NCI-H345 treated with DMSO at 0.1 percent for 48 hours (cell line): ENCODE measurements at regions not wholly inside any gene's neighbourhood (a gene's known extent, or its start where the extent isn't known, plus 50 kb on each side); places are given as distances from the start of the nearest gene placed in this dataset.
"Not testable (repeated sequence)": the region's sequence is repeated elsewhere in the genome, so short reads cannot be mapped to it uniquely, and the experiment has no call there.

Source experiments
- DNase-seq: peaks from one replicate; lab custom pipeline; 2025; ENCODE audit not compliant: unreplicated experiment; lab: John Stamatoyannopoulos, UW

DNA sequence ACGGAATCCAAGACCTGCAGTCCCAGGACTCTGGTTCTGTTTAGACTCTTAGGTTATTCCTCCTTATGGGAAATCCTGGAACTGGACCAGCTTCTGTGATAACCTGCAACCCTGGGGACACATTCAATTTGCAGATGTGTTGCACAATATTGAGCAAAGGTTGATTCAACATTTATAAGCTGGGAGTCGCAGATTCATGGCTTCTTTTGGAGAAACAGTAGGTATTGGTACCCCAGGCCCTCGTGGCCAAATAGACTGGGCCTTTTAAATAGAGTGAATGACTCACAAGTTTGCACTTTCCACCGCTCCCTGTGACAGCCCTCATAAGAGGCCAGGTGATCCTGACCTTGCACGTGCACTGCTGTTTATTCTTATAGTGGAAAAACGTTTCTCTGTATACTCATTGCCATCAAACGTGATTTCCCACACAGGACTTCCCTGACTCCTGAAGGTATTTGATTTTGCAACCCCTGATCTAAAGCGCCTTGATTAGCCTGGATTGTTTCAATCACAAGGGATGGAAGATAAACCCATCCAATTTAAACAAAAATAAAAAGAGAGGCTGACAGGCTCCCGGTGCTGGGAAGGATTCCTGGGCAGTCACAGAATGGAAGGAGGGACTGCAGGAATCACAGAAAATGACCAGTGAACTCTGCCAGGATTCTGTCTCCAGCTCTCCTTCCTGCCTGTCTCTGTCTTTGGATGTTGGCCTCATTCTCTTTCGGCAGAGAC is 98.0 kb downstream of the VCPKMT start:
- no peak for DNase-seq

DNA sequence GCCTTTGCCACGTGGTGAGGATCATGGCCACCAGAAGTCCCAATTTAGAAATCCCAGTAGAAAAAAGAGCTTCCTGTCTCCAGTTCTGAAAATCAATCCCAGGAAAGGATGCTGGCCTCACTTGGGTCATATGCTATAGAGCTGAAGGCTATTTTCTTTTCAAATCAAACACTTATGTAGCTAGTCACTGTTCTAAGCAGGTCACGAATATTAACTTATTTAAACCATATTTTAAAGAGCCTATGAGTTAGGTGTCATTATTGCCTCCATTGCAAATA is 97.5 kb downstream of the VCPKMT start:
- no peak for DNase-seq

DNA sequence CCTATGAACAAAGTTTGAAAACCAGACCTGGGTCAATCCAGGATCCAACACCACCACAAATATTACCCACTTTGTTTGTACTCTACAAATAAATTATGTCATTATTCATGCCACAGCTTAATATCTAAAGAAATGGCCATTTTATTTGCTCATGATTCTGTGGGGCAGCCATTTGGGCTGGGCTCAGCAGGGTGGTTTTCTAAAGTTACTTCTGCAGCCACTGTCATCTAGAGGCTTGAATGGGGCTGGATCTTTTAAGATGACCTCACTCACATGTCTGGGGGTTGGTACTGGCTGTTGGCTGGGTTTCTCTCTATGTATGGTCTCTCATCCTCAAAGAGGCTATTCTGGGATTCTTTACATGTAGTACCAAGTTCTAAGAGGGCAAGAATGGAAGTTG is 96.2 kb downstream of the VCPKMT start:
- DNase-seq, result no peak

DNA sequence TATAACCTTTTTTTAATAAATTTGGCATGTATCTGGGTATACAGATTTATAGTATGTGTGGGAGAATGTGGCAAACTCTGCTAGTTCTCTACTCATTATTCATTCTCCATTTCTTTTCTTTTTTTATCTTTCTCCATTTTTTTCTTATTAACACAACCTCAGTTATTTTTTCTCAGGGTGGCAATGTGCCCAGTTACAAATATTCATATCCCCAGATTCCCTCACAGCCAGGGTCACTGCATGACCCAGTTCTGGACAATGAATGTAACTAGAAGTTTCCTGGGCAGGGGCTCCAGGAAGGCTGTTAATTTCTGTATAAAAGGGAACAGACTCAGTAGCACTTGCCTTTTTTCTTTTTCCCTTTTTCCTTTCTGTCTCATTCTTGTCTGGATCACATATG is 95.6 kb downstream of the VCPKMT start:
- no peak for DNase-seq

DNA sequence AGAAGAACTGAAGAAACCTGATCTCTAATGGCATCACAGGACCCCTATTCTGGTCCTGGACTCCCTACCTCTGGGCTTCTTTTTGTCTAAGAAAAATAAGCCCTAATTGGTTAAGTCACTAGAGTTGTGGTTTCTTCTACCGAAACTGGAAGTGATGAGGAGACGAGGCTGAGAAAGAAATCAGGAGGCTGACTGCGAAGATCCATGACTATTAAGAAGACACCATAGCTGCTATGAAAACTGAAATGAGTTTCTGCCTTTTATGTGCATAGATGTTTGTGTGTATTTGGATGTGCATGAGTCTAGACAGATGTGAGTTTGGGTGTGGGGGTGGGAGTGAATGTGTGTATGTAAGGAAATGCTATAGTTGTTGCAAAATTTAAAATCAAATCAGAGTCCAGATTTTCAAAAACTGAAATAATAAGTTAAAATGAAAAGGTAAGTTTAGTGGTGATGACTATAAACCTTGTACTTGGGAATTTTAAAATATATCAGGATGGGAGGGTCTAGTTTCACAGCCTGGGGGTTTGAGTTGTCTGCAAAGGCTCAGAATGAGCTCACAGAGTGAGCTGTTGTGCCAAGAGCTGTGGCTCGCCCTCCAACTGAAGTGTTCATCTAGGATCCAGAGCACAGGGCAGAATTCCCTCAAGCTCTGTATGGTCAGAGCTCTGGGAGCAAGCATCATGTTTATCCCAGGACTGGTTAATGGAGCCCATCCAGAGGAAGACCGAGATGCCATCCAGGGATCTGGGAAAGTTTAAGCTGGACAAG is 94.9 kb downstream of the VCPKMT start:
- no peak for DNase-seq

DNA sequence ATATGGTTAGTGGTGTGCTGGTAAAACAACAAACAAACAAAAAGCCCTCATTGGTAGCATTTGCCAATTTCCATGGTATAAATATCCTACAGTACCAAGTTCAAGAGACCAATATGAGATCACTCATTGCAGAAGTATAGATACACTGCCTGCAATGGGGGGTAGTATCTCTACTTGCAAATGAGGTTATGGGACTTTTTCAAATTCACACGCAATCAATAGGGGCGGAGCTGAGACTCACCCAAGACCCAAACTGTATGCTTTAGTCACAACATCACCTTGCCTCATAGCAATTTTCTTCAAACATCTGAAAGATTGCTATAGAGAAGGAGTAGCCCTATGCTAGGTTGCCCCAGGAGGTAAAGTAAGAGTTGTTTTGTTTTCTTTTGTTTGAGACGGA is 93.7 kb downstream of the VCPKMT start:
- DNase-seq, result no peak

DNA sequence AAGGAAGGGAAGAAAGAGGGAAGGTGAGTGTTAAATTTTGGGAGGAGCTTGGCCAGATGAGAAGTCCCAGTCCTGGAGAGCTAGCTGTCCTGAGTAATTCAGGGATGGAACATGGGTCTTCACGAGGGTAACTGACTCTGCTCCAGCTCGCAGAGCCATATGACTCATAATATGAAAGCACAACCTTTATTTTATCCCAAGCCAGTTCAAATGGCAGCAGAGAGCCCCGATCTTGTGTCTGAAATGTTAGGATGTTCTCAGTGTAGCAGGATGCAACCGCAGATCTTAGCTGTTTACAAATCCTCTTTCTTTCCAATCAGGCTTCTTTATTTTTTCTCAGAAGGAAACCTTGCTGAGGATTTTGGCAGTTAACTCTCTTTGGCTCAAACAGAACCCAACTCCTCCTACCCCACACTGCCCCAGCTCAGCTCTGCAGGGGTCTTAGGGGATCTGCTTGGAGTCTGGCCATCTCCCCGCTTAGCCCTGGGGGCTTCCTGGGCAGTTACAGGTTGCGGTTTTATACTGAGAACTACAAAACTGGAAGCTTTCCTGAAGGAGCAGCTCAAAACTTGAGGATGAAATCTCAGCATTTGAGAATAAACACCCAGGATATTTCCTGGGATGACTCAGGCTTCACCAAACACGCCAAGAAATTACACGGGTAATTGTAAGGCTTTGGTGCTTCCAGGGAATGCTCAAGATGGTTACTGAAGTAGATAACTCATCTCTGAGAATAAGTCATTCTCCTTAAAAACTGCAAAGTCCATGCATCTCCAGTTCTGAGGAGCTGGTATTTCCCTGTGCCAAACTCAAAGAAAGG is 92.5 kb downstream of the VCPKMT start:
- no peak for DNase-seq

DNA sequence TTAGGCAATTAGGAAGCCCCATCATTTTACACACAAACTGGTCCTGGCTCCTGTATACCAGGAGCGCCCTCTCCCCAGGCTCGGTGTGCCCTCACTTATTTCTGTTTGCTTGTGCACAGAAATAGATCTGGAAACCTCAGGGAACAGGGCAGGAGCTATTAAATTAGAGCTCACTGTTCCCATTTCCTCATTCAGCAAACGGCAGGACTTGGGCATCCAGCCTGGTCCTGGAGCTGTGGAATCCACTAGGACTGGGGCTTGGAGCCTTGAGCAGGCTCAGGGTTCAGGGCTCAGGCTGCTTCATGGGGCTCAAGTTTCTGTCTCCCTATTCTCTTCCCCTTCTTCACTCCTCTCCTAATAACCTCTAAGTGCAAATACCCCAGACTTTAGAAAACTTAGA is 91.3 kb downstream of the VCPKMT start:
- DNase-seq, result no peak

DNA sequence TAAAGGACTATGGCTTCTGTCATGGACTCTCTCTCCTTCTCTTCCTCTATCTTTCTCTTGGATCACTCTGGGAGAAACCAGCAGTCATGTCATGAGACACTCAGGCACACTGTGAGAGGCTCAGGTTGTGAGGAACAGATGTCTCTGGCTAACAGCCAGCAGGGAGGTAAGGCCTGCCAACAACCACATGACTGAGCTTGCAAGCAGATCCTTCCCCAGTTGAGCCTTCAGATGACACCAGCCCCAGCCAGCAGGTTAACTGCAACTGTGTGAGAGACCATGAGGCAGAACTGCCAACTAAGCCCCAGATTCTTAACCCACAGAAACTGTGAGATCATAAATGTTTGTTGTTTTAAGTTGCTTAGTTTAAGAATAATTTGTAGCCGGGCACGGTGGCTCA is 90.6 kb downstream of the VCPKMT start:
- DNase-seq, result no peak

DNA sequence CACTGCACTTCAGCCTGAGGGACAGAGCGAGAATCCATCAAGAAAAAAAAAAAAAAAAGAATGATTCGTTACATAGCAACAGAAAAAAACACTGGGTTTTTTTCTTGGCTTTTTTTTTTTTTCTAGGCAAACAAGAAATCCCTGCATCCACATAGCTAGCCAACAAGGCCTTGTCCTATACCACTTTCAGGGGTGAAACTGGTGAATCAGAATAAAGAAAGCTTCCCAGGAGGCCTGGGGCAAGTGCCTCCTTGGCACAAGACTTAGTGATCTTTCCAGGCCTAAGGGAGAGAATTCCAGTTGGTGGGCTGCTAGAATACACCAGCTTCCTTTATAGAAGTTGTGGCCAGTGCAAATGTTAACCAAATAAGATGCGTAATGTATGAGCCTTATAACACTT is 90.0 kb downstream of the VCPKMT start:
- no peak for DNase-seq

DNA sequence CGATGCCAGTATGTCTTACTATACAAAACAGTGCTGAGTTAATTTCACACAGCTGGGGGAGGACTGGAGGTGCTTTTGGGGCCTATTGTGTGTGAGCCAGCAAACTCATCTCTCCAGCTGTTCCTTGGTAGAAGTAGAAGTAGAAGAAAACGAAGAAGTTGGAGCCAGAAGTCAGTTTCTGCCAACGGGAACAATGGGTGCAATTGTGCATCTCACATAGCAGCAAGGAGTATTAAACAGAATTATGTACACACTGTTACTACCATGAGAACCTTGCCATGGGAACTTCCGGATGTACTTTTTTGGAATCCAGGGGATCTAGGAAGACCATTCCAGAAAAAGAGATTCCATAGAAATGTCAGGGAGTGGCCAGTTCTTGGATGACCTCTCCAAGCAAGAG is 88.6 kb downstream of the VCPKMT start:
- no peak for DNase-seq

DNA sequence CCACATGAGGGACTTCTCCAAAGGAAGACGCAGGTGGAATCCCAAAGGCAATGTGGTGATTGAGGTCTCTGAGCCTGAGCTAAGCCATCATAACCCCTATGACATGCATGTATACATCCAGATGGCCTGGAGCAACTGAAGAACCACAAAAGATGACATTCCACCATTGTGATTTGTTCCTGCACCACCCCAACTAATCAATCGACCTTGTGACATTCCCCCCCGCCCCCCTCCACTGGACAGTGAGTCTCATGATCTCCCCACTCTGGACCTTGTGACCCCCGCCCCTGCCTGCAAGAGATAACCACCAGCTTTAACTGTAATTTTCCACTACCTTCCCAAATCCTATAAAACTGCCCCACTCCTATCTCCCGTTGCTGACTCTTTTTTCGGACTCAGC is 87.9 kb downstream of the VCPKMT start:
- no peak for DNase-seq

DNA sequence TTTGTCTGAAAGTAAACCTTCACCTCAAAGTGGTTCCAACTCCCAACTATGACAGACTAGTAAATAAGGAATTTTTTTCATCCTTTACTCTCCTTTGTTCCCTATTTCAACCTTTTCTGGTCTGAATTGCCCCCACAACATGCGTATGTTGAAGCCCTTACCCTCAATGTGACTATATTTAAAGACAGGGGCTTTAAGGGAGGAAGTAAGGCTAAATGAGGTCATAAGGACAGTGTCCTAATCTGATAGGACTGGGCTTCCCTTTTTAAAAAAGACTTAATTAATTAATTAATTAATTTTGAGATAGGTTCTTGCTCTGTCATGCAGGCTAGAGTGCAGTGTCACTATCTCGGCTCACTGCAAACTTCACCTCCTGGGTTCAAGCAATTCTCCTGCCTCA is 86.3 kb downstream of the VCPKMT start:
- DNase-seq, result no peak

DNA sequence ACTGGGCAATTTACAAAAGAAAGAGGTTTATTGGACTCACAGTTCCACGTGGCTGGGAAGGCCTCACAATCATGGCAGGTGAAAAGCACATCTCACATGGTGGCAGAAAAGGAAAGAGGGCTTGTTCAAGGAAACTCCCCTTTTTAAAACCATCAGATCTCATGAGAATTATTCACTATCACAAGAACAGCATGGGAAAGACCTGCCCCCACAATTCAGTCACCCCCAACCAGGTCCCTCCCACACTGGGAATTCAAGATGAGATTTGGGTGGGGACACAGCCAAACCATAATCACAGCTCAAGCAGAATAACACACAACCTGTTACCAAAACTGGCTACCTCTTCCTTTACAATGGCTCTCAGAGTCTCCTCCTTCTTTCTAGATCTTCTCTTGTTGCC is 85.5 kb downstream of the VCPKMT start:
- DNase-seq, result not testable (repeated sequence)

DNA sequence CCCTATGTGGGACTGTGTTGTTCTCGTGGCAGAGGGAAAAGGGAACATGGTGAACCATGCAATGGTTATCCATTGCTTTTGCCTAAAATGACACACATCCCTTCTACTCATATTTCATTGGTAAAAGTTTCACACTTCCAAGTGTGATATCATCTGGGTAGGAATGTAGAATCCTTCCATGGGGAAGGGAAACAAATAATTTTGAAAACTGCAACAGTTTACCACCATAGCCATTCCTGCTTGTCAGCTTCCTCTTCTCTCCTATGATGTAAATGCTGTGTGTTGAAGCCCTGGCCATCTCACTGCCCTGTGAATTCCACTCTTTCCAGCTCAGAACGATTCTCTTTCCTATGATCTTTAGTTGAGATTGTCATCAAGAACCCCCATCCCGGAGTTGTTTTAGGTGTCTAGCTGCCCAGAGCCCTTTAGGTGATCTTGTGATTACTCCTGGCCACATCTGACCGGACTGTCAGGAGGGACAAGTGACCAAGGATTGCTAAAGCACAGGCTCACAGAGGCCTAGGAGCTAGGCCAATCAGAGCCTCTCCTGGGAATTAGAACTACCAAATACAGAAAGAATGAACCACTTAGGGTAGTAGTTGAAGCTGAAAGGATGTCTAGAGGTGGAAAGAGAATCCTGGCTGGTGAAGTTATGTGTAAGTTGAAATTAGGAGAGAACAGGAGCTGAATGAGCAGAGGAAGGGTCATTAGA is 84.6 kb downstream of the VCPKMT start:
- no peak for DNase-seq

DNA sequence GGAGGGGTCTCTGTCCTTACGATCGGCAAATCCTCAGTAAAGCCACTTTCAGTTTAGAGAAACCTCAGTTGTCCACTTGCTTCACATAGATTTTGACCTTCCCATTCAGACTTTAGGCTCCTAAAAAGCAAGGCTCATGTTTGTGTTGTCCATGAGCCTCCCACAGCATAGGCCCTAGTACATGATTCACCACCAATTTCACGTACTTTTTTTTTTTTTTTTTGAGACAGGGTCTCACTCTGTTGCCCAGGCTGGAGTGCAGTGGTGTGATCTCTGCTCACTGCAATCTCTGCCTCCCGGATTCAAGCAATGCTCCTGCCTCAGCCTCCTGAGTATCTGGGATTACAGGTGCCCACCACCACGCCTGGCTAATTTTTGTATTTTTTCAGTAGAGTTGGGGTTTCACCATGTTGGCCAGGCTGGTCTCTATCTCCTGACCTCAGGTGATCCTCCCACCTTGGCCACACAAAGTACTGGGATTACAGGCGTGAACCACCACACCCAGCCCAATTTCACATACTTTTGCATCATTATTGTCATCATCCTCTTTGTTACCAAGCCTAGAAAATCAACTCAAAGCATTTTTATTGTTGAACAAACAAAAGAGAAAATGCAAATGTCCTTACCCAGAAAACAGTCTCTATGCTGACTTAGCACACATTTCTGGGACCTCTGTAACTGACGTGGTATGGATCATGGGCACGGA is 83.8 kb downstream of the VCPKMT start:
- not testable (repeated sequence) for DNase-seq

DNA sequence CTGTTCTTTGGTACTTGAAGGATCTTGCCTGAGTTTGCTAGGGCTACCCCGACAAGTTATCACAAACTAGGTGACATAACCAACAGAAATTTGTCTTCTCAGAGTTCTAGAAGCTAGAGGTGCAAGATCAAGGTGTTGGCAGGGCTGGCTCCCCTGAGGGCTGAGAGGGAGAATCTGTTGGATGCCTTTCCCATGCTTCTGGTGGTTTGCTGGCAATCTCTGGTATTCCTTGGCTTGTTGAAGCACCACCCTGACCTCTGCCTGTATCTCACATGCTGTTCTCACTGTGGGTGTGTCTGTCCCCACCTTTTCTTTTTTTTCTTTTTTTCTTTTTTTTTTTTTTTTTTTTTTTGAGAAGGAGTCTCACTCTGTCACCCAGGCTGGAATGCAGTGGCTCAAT is 81.2 kb downstream of the VCPKMT start:
- DNase-seq, result no peak

DNA sequence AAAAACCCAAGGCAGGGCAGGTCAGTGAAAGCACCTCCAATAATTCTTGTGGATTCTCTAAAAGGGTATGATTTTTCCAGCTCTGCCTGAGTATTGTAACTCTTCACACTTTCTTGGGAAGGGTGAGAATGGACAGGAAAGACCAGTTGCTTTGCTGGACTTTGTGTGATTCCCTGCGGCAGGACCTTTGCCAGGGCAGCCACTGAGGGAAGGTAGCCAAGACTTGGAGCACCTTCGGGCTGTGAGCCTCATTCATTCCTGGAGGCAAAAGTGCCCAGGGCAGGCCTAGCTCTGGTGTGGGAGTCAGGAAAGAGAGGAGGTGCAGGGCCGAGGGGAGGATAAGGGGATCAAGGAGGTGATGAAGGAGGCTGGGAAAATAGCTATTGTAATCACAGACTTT is 80.2 kb downstream of the VCPKMT start:
- no peak for DNase-seq

DNA sequence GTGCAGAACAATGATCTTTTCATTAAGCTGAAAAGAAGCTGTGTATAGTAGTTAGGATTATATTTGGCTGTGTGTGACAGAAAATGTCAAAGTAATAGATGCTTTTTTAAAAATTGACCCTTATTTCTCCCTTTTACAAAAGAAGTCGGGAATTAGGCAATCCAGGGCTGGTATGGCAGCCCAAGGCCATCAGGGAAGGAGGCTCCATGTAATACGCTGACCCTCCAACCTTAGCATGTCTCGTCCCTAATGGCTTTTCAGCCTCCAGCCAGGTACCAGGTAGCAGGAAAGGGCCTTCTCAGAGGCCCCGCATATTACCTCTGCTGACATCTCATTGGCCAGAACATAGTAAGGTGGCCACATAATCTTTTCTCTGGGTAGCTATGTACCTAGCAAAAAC is 79.7 kb downstream of the VCPKMT start:
- DNase-seq, result no peak

DNA sequence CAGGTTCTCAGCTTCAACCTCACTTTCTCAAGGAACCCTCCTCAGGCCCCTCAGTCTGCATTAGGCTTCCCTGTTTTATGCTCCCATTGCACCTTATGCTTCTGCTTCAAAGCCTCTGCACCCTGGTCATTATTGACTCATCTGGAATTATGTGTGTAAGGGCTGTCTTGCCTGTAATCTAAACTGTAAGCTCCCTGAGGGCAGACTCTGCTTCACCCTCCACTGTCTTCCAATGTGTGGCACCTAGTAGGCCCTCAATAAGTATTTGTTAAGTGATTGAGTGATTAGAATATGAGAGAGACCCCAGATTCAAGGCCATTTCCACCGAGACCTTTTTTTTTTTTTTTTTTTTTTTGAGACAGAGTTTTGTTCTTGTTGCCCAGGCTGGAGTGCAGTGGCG is 79.1 kb downstream of the VCPKMT start:
- no peak for DNase-seq

DNA sequence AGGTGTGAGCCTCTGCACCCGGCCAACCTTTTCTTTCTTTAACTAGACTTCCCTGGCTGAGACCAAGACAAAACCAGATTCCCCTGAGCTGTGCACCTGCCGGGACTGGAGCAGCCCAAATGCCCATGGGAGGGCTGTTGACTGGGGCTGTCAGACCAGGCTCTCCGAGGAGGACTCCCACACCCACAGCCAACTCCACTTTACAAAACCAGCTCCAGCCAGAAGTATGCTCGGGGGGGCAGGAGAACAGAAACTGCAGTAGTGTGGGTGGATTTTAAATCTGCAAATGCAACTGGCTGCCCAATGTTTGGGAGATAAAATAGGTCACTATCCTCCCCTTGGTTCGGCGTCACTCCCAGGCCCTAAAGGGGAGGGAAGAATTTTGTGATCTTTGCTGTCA is 78.5 kb downstream of the VCPKMT start:
- DNase-seq, result no peak
